A549 (cell line): ENCODE measurements at regions not wholly inside any gene's neighbourhood (a gene's known extent, or its start where the extent isn't known, plus 50 kb on each side); places are given as distances from the start of the nearest gene placed in this dataset.
"Not testable (repeated sequence)": the region's sequence is repeated elsewhere in the genome, so short reads cannot be mapped to it uniquely, and the experiment has no call there.

ENCODE experiments used
- ATAC-seq, 2 experiments: fragments of 200-7000 bp in 1 of 2; fragments of >200 bp in 1 of 2; cut with Nextera tagmentation in 1 of 2; cut with Tn5 transposase in 1 of 2; 3 replicates each; pipeline versions ENCODE4 v1.8.0 to v1.9.1; 2018 to 2020; ENCODE audit warnings: mild to moderate bottlenecking in 1 of 2, moderate library complexity in 1 of 2
- CTCF ChIA-PET: fragments of 300-600 bp; sonication (Branson Sonifier 250); formaldehyde crosslinking; extraction: SDS; loops from one replicate; lab custom pipeline; 2021; ENCODE audit warnings: antibody characterized with exemption, inconsistent platforms; lab: Yijun Ruan, JAX
- POLR2A ChIA-PET: fragments of 350-600 bp; formaldehyde crosslinking; extraction: SDS; loops from one replicate; lab custom pipeline; 2021; ENCODE audit warnings: antibody characterized with exemption, inconsistent platforms; lab: Yijun Ruan, JAX
- DNase-seq, 2 experiments: peaks; one replicate each; pipeline versions ENCODE4 v3.0.0 to v3.0.0-alpha.2; 2011 to 2016; ENCODE audit warnings: low read depth in 1 of 2, low spot score in 1 of 2
- FAIRE-seq: peaks from 2 replicates; lab custom pipeline; 2011; peaks lifted over from hg19 to GRCh38; lab: Jason Lieb, UNC
- H3K27ac ChIP-seq, 2 experiments: fragments of >200 bp; sonication (Bioruptor Twin); formaldehyde crosslinking; 3 replicates each; pipeline ENCODE4 v1.5.1; 2016 to 2017
- H3K4me1 ChIP-seq: fragments of >200 bp; sonication (Bioruptor Twin); formaldehyde crosslinking; 3 replicates; pipeline ENCODE4 v1.6.1; 2016
- H3K4me2 ChIP-seq: fragments of >200 bp; sonication (Bioruptor Twin); formaldehyde crosslinking; 3 replicates; pipeline ENCODE4 v1.6.1; 2016
- H3K4me3 ChIP-seq: fragments of >200 bp; sonication (Bioruptor Twin); formaldehyde crosslinking; 3 replicates; pipeline ENCODE4 v1.5.1; 2016
- H3K9me3 ChIP-seq: fragments of >200 bp; sonication (Bioruptor Twin); formaldehyde crosslinking; 3 replicates; pipeline ENCODE4 v1.6.1; 2016
- CBX2 ChIP-seq: fragments of 200-600 bp; sonication (generic); IDR thresholded peaks from 2 replicates; pipeline ENCODE4 v1.6.1; 2016; ENCODE audit warnings: low read depth, mild to moderate bottlenecking, borderline replicate concordance
- E2F6 ChIP-seq: IDR thresholded peaks from 2 replicates; pipeline ENCODE4 v1.6.1; 2012; ENCODE audit warnings: low read depth, borderline replicate concordance
- FOSB ChIP-seq: fragments of 250-450 bp; sonication (Bioruptor Pico); IDR thresholded peaks from 2 replicates; pipeline ENCODE4 v1.5.0; 2020; ENCODE audit warnings: mild to moderate bottlenecking, moderate library complexity
- FOXS1 ChIP-seq: fragments of 250-450 bp; sonication (Bioruptor Pico); IDR thresholded peaks from 2 replicates; pipeline ENCODE4 v1.5.0; 2020; ENCODE audit warnings: mild to moderate bottlenecking, moderate library complexity
- GATA3 ChIP-seq: IDR thresholded peaks from 2 replicates; pipeline ENCODE4 v1.6.1; 2012; ENCODE audit warnings: borderline replicate concordance
- HDAC2 ChIP-seq: fragments of 200-600 bp; sonication (generic); IDR thresholded peaks from 2 replicates; pipeline ENCODE4 v1.6.1; 2016
- HES2 ChIP-seq: fragments of >200 bp; sonication (Bioruptor Twin); formaldehyde crosslinking; IDR thresholded peaks from 2 replicates; pipeline ENCODE4 v1.6.1; 2016
- HEYL ChIP-seq: fragments of 250-450 bp; sonication (Bioruptor Pico); IDR thresholded peaks from 2 replicates; pipeline ENCODE4 v1.8.0; 2021; ENCODE audit warnings: mild to moderate bottlenecking, moderate library complexity
- HOXA7 ChIP-seq: fragments of 250-450 bp; sonication (Bioruptor Pico); IDR thresholded peaks from 2 replicates; pipeline ENCODE4 v1.5.0; 2020; ENCODE audit warnings: mild to moderate bottlenecking, moderate library complexity
- HOXB13 ChIP-seq: fragments of 250-450 bp; sonication (Bioruptor Pico); IDR thresholded peaks from 2 replicates; pipeline ENCODE4 v1.5.0; 2020; ENCODE audit warnings: low read depth, mild to moderate bottlenecking, moderate library complexity
- JUN ChIP-seq, 2 experiments: fragments of >200 bp; sonication (Bioruptor Twin); formaldehyde crosslinking; IDR thresholded peaks; 2 replicates in 1 of 2; 3 replicates in 1 of 2; pipeline ENCODE4 v1.6.1; 2016 to 2017
- MAFK ChIP-seq: fragments of 450-650 bp; IDR thresholded peaks from 2 replicates; pipeline ENCODE4 v1.6.1; 2014; ENCODE audit not compliant: partially characterized antibody
- NFE2L2 ChIP-seq: fragments of 150-350 bp; conservative IDR thresholded peaks from 2 replicates; pipeline ENCODE4 v1.6.1; 2014; ENCODE audit warnings: low read length
- NPAS2 ChIP-seq: fragments of 250-450 bp; sonication (Bioruptor Pico); IDR thresholded peaks from 2 replicates; pipeline ENCODE4 v1.8.0; 2022; ENCODE audit warnings: mild to moderate bottlenecking, moderate library complexity, borderline replicate concordance
- PHF8 ChIP-seq: fragments of 200-600 bp; sonication (generic); IDR thresholded peaks from 2 replicates; pipeline ENCODE4 v1.6.1; 2016; ENCODE audit warnings: low read depth, mild to moderate bottlenecking, antibody characterized with exemption, moderate library complexity, borderline replicate concordance
- RARB ChIP-seq: fragments of 250-450 bp; sonication (Bioruptor Pico); IDR thresholded peaks from 2 replicates; pipeline ENCODE4 v1.8.0; 2021; ENCODE audit warnings: mild to moderate bottlenecking, moderate library complexity
- TFCP2L1 ChIP-seq: fragments of 250-450 bp; sonication (Bioruptor Pico); IDR thresholded peaks from 2 replicates; pipeline ENCODE4 v1.5.0; 2021; ENCODE audit warnings: mild to moderate bottlenecking
- ZSCAN20 ChIP-seq: fragments of 250-450 bp; sonication (Bioruptor Pico); IDR thresholded peaks from 2 replicates; pipeline ENCODE4 v1.8.0; 2022; ENCODE audit warnings: mild to moderate bottlenecking, moderate library complexity
- WGBS: methylation state at CpG from one replicate; pipeline ENCODE4 v1.1.6; 2017; ENCODE audit errors: missing lambda C conversion rate; 5-methylcytosine and 5-hydroxymethylcytosine counted together
- TF ChIP-seq, protein P1 (sequence below): fragments of 150-350 bp; IDR thresholded peaks from 2 replicates; pipeline ENCODE4 v1.6.1; 2014; ENCODE audit warnings: low read depth, mild to moderate bottlenecking, low read length
- TF ChIP-seq, protein P2 (sequence below): IDR thresholded peaks from 2 replicates; pipeline ENCODE4 v1.6.1; 2012

DNA sequence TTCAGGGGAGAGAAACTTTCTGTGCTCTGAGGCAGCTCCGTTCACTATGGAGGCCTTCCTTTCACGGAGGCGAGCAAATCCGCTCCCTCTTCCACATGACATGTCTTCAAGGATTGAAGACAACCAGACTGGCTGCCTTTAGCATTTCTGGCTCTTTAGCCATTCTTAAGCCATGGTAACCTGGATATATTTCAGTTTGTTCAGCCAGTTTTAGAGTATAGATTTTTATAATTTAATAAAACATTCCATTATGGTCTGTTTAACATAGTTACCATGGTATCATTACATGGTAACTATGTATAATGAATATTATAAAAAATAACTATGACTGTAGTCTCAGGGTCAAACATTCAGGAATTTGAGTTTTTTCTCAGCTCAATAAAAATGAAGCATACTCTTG is 54.2 kb upstream of the NFIA start:
- DNase-seq (no peak), FAIRE-seq (no peak), ATAC-seq (no peak)
- TF ChIP-seq HOXA7 (CRISPR knock-in tag) (no peak), NPAS2 (CRISPR knock-in tag) (no peak), RARB (CRISPR knock-in tag) (no peak), JUN (IDR thresholded peaks at IDR 0.05) (no peak), HES2 (no peak)
- Histone ChIP-seq H3K4me3 (no peak overlapping the region), H3K4me2 (no peak overlapping the region), H3K27ac (no peak overlapping the region), H3K9me3 (no peaks in the 10 kb centered on the region), H3K4me1 (no peaks in the 10 kb centered on the region)
- CTCF ChIA-PET = interaction anchor here (0.7 to 1.4 kb wide), 2 partner anchors 9 to 538 kb away, joined by 3 read pairs; no protein-coding TSS in a partner anchor
- POLR2A ChIA-PET = no interaction called here
- 81% methylated on average over 4 of the region's 4 CpGs for WGBS

DNA sequence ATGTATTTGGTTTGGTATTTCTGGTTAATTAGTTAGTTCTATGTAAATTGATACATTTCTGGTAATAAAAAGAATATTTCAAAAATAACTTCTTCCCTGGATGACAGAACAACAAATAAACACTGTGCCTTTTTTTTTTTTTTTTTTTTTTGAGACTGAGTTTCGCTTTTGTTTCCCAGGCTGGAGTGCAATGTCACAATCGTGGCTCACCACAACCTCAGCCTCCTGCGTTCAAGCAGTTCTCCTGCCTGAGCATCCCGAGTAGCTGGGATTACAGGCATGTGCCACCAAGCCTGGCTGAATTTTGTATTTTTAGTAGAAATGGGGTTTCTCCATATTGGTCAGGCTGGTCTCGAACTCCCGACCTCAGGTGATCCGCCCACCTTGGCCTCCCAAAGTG is 64.3 kb upstream of the NFIA start:
- WGBS = 65% methylated on average over 7 of the region's 7 CpGs
- CTCF ChIA-PET = not testable (repeated sequence)

GRCh38 chr1:61017651-61018050 is 64.7 kb upstream of the NFIA start:
- TF ChIP-seq E2F6 = no peak
- FAIRE-seq = no peak
- no peak for ATAC-seq
- Histone ChIP-seq H3K27ac (no peak overlapping the region), H3K4me2 (no peak overlapping the region), H3K9me3 (no peaks in the 10 kb centered on the region), H3K4me3 (no peak overlapping the region), H3K4me1 (no peaks in the 10 kb centered on the region)
- DNase-seq = no peak
- POLR2A ChIA-PET = no interaction called here
- 31% methylated on average over 1 of the region's 1 CpG for WGBS
- CTCF ChIA-PET = no interaction called here

More for the DNA sequence above, 64.3 kb upstream of the NFIA start:
- H3K4me1 ChIP-seq, ATAC-seq, DNase-seq, H3K4me2 ChIP-seq, FAIRE-seq, POLR2A ChIA-PET, H3K9me3 ChIP-seq, H3K4me3 ChIP-seq, H3K27ac ChIP-seq: not testable (repeated sequence)

- CTCF ChIA-PET = no interaction called here
- Histone ChIP-seq H3K27ac (no peak overlapping the region), H3K4me2 (no peak overlapping the region), H3K9me3 (no peaks in the 10 kb centered on the region), H3K4me3 (no peak overlapping the region), H3K4me1 (no peaks in the 10 kb centered on the region)
- ATAC-seq = no peak
- no peak for DNase-seq
- POLR2A ChIA-PET = no interaction called here
- FAIRE-seq = no peak
- TF ChIP-seq MAFK = peak; percentile 61
- no peak for TF ChIP-seq PHF8
- 30% methylated on average over 4 of the region's 4 CpGs for WGBS
Measured at GRCh38 chr1:61013946-61014667, 68.3 kb upstream of the NFIA start.

DNA sequence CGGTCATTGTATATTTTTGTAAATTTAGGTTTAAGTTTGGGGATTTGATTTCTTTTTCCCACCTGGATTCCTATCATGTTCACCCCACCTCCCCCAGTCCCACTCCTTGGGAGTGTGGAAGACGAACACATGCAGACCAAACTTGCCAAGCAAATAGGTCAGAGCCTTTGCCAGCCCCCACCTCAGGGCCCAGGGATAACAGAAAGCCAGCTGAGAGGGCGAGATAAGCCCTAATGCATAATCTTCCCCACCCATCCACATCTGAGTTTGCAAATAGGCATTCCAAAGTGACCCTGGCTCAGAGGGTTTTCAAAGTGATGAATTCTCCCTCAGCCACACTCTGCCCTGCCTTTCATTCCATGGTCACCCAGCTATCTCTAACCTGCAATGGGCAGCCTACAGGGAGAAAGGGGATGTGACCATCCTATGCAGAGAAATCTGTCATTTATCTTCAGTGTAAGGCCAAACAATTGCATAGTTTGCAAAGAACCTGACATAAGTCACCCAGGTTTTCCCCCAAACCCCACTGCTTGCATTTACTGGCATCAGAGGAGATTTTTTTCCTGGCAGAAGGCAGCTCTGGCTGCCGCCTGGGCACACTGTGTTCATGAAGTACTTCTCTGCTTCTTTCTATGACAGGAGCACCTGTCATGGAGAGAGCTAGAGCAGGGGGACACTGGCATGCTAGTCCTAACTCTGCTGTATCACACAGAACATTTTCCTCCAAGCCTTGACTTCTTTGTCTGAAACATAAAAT is 69.0 kb upstream of the NFIA start:
- 25% methylated on average over 3 of the region's 4 CpGs for WGBS
- H3K4me3 ChIP-seq = no peak overlapping the region
- no peak for FAIRE-seq
- no peaks in the 10 kb centered on the region for H3K4me1 ChIP-seq
- H3K27ac ChIP-seq = no peak overlapping the region
- TF ChIP-seq NPAS2 (CRISPR knock-in tag) (no peak), NFE2L2 (no peak), TFCP2L1 (CRISPR knock-in tag) (no peak), GATA3 (no peak), FOXS1 (CRISPR knock-in tag) (no peak), FOSB (CRISPR knock-in tag) (no peak), CBX2 (no peak), HOXB13 (CRISPR knock-in tag) (no peak), HEYL (CRISPR knock-in tag) (no peak), HDAC2 (no peak), ZSCAN20 (CRISPR knock-in tag) (no peak)
- TF ChIP-seq, protein P1, sequence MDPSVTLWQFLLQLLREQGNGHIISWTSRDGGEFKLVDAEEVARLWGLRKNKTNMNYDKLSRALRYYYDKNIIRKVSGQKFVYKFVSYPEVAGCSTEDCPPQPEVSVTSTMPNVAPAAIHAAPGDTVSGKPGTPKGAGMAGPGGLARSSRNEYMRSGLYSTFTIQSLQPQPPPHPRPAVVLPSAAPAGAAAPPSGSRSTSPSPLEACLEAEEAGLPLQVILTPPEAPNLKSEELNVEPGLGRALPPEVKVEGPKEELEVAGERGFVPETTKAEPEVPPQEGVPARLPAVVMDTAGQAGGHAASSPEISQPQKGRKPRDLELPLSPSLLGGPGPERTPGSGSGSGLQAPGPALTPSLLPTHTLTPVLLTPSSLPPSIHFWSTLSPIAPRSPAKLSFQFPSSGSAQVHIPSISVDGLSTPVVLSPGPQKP = no peak
- TF ChIP-seq, protein P2, sequence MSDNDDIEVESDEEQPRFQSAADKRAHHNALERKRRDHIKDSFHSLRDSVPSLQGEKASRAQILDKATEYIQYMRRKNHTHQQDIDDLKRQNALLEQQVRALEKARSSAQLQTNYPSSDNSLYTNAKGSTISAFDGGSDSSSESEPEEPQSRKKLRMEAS = no peak
- TF ChIP-seq, all 56 proteins: peak for 0
- H3K9me3 ChIP-seq = no peaks in the 10 kb centered on the region
- ChIA-PET POLR2A (no interaction called here), CTCF (no interaction called here)
- ATAC-seq (no peak), DNase-seq (no peak)
- H3K4me2 ChIP-seq = no peak overlapping the region
